Loucy (cell line): ENCODE measurements at regions not wholly inside any gene's neighbourhood (a gene's known extent, or its start where the extent isn't known, plus 50 kb on each side); places are given as distances from the start of the nearest gene placed in this dataset.
A peak's percentile ranks its signal among the peaks of the same experiment; 100 is the strongest.

Experiments
- H2AFZ ChIP-seq: fragments of 200-600 bp; sonication (generic); 2 replicates; pipeline ENCODE4 v1.6.0; 2016; ENCODE audit warnings: antibody characterized with exemption, mild to moderate bottlenecking, low read length, moderate library complexity
- H3F3A ChIP-seq: fragments of 200-600 bp; 2 replicates; pipeline ENCODE4 v1.6.0; 2016; ENCODE audit warnings: antibody characterized with exemption, low read depth, mild to moderate bottlenecking
- H3K27me3 ChIP-seq: fragments of 200-600 bp; sonication (generic); 2 replicates; pipeline ENCODE4 v1.6.1; 2014; ENCODE audit warnings: low read length, mild to moderate bottlenecking; ENCODE audit not compliant: insufficient read depth, poor library complexity, severe bottlenecking
- H3K36me3 ChIP-seq: fragments of 200-600 bp; sonication (generic); 2 replicates; pipeline ENCODE4 v1.6.1; 2016; ENCODE audit warnings: low read length; ENCODE audit not compliant: insufficient read depth
- H3K4me1 ChIP-seq: fragments of 200-600 bp; sonication (generic); 2 replicates; pipeline ENCODE4 v1.5.1; 2014; ENCODE audit warnings: low read length, mild to moderate bottlenecking; ENCODE audit not compliant: insufficient read depth, poor library complexity, severe bottlenecking
- H3K4me2 ChIP-seq: fragments of 200-600 bp; sonication (generic); 2 replicates; pipeline ENCODE4 v1.6.0; 2014; ENCODE audit warnings: antibody characterized with exemption, low read length, low read depth, mild to moderate bottlenecking; ENCODE audit not compliant: poor library complexity, severe bottlenecking
- H3K4me3 ChIP-seq: fragments of 200-600 bp; sonication (generic); 2 replicates; pipeline ENCODE4 v1.5.1; 2014; ENCODE audit warnings: low read length, mild to moderate bottlenecking, mixed read lengths; ENCODE audit not compliant: poor library complexity, severe bottlenecking
- H3K79me2 ChIP-seq: fragments of 200-600 bp; sonication (generic); 2 replicates; pipeline ENCODE4 v1.6.1; 2014; ENCODE audit warnings: low read length; ENCODE audit not compliant: insufficient read depth
- H3K9ac ChIP-seq: fragments of 200-600 bp; sonication (generic); 2 replicates; pipeline ENCODE4 v1.6.0; 2014; ENCODE audit warnings: mild to moderate bottlenecking, low read depth, low read length, moderate library complexity; ENCODE audit not compliant: poor library complexity, severe bottlenecking
- H3K9me2 ChIP-seq: fragments of 200-600 bp; sonication (generic); replicated peaks from 2 replicates; pipeline ENCODE4 v1.6.1; 2016; ENCODE audit warnings: low read depth, low read length, mixed read lengths
- H3K9me3 ChIP-seq: fragments of 200-600 bp; sonication (generic); 2 replicates; pipeline ENCODE4 v1.6.1; 2014; ENCODE audit warnings: mild to moderate bottlenecking, antibody characterized with exemption, low read length, low read depth; ENCODE audit not compliant: insufficient read depth
- H4K20me1 ChIP-seq: fragments of 200-600 bp; sonication (generic); 2 replicates; pipeline ENCODE4 v1.6.0; 2014; ENCODE audit warnings: antibody characterized with exemption, low read length, mild to moderate bottlenecking; ENCODE audit not compliant: insufficient read depth, poor library complexity, severe bottlenecking
- EZH2phosphoT487 ChIP-seq: fragments of 200-600 bp; IDR thresholded peaks from 2 replicates; pipeline ENCODE4 v1.6.1; 2018; ENCODE audit warnings: antibody characterized with exemption, mild to moderate bottlenecking, moderate library complexity, borderline replicate concordance
- TF ChIP-seq, protein P1 (sequence below): fragments of 200-600 bp; sonication (generic); conservative IDR thresholded peaks from 2 replicates; pipeline ENCODE4 v1.5.1; 2014; ENCODE audit warnings: mild to moderate bottlenecking, antibody characterized with exemption, low read length

GRCh38 chr10:78972160-78972946 is 96.4 kb upstream of the ZMIZ1 start:
- Histone ChIP-seq H3K9ac (peak overlapping the region; percentile 92), H2AFZ (no peak overlapping the region), H3K4me2 (peak overlapping the region; percentile 77), H3K27me3 (no peaks in the 10 kb centered on the region), H3K36me3 (no peaks in the 10 kb centered on the region), H3F3A (no peaks in the 10 kb centered on the region), H3K9me3 (no peaks in the 10 kb centered on the region), H3K4me3 (no peak overlapping the region), H3K79me2 (no peaks in the 10 kb centered on the region), H3K9me2 (no peaks in the 10 kb centered on the region), H4K20me1 (no peaks in the 10 kb centered on the region), H3K4me1 (peaks cover 30% of the 10 kb centered on the region)
- TF ChIP-seq EZH2phosphoT487 = no peak
- TF ChIP-seq, protein P1, sequence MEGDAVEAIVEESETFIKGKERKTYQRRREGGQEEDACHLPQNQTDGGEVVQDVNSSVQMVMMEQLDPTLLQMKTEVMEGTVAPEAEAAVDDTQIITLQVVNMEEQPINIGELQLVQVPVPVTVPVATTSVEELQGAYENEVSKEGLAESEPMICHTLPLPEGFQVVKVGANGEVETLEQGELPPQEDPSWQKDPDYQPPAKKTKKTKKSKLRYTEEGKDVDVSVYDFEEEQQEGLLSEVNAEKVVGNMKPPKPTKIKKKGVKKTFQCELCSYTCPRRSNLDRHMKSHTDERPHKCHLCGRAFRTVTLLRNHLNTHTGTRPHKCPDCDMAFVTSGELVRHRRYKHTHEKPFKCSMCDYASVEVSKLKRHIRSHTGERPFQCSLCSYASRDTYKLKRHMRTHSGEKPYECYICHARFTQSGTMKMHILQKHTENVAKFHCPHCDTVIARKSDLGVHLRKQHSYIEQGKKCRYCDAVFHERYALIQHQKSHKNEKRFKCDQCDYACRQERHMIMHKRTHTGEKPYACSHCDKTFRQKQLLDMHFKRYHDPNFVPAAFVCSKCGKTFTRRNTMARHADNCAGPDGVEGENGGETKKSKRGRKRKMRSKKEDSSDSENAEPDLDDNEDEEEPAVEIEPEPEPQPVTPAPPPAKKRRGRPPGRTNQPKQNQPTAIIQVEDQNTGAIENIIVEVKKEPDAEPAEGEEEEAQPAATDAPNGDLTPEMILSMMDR = no peak

GRCh38 chr10:78972947-78973900 is 95.5 kb upstream of the ZMIZ1 start:
- no peaks in the 10 kb centered on the region for H3K9me2 ChIP-seq
- H3K9me3 ChIP-seq = no peaks in the 10 kb centered on the region
- H3K79me2 ChIP-seq = no peaks in the 10 kb centered on the region
- H3K4me1 ChIP-seq = peaks cover 30% of the 10 kb centered on the region
- TF ChIP-seq, protein P1 = no peak
- TF ChIP-seq EZH2phosphoT487 = no peak
- H3K4me2 ChIP-seq = peak overlapping the region; percentile 98
- no peaks in the 10 kb centered on the region for H3K27me3 ChIP-seq
- no peaks in the 10 kb centered on the region for H3F3A ChIP-seq
- peak overlapping the region; percentile 92 for H3K9ac ChIP-seq
- H3K36me3 ChIP-seq = no peaks in the 10 kb centered on the region
- H3K4me3 ChIP-seq = peak overlapping the region; percentile 79
- H2AFZ ChIP-seq = peak overlapping the region; percentile 54
- H4K20me1 ChIP-seq = no peaks in the 10 kb centered on the region

DNA sequence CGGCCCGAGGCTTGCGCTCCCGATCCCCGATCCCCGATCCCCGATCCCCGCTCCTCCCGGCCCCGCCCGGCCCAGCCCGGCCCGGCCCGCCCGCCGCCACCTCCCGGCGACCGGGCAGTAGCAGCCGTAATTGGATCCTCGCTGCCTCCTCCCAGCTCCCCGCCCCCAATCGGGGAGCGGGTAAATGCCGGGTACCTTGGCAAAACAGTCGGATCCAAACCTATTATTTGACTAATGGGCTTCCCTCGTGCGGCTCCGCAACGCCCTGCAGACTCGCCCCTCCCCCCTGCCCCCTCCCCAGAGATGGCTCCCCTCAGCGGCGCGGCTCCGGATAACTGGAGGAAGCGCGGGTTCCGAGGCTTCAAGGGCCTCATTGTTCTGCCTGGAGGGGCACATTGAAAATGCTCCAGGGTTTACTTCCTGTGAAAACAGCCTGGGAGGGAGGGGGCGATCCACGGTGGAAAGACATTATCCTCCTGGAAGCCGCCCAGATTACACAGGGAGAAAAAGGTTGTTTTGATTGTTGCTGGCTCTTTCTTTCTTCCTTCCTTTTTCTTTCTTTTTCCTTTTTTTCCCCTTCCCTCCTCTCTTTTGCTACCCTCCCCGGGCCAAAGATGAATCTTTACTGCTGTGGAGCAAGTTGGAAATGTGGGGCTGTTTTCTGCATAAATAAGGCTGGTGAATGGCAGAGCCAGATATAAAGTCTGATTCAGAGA is 94.7 kb upstream of the ZMIZ1 start:
- Histone ChIP-seq H3K27me3 (no peaks in the 10 kb centered on the region), H3K9ac (peak overlapping the region; percentile 92), H3K79me2 (no peaks in the 10 kb centered on the region), H2AFZ (peak overlapping the region; percentile 47), H3K9me2 (no peaks in the 10 kb centered on the region), H3K4me2 (peak overlapping the region; percentile 98), H4K20me1 (no peaks in the 10 kb centered on the region), H3F3A (no peaks in the 10 kb centered on the region), H3K4me1 (peaks cover 30% of the 10 kb centered on the region), H3K9me3 (no peaks in the 10 kb centered on the region), H3K4me3 (peak overlapping the region; percentile 79), H3K36me3 (no peaks in the 10 kb centered on the region)
- TF ChIP-seq, protein P1 = no peak
- TF ChIP-seq EZH2phosphoT487 = no peak
